ENCODE measurements at regions not wholly inside any gene's neighbourhood (a gene's known extent, or its start where the extent isn't known, plus 50 kb on each side); places are given as distances from the start of the nearest gene placed in this dataset.

GRCh38 chr18:78319961-78320360 is 659.7 kb upstream of the SALL3 start:
- no peak for TF ChIP-seq CTCF (IDR thresholded peaks at IDR 0.05)
- TF ChIP-seq POLR2A (IDR thresholded peaks at IDR 0.05), result no peak
